Pons (tissue), 1 donor: ENCODE measurements at regions not wholly inside any gene's neighbourhood (a gene's known extent, or its start where the extent isn't known, plus 50 kb on each side); places are given as distances from the start of the nearest gene placed in this dataset.

Experiments used
- DNase-seq: peaks from one replicate; pipeline ENCODE4 v3.0.0-alpha.2; 2016; ENCODE audit warnings: low spot score

DNA sequence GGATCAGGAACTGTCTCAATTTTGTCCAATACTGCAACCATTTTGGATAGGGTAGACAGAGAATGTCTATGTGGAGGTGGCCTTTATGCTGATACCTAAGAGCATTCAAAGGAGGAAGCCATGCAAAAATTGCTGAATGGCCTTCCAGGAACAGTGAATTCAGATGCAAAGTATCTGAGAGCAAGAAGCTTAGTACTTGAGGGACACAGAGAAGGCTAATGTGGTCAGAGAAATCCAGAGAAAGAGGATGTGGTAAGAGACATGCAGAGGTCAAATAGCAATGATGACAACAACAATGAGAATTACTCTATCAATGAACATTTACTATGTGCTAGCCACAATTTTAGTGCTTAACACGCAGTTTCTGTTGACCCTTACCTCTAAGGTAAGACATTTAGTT is 785.6 kb upstream of the KLHL1 start:
- no peak for DNase-seq

DNA sequence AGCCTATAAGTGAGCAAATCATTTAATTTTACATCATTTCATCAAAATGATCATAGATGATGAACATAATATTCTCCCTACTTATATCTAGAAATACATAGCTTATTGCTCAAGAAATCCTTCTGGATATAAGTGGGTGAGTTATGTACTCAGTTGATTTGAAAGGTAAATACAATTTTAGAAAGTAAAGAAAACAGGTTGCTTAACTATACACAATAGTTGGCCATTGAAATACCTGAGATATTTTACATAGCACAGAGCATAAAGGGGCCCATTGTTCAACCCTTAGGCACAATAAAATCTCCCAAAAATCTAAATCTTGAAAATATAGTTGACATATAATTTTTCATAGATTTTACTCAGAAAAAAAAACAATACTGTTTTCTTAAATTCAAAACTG is 782.0 kb upstream of the KLHL1 start:
- no peak for DNase-seq

DNA sequence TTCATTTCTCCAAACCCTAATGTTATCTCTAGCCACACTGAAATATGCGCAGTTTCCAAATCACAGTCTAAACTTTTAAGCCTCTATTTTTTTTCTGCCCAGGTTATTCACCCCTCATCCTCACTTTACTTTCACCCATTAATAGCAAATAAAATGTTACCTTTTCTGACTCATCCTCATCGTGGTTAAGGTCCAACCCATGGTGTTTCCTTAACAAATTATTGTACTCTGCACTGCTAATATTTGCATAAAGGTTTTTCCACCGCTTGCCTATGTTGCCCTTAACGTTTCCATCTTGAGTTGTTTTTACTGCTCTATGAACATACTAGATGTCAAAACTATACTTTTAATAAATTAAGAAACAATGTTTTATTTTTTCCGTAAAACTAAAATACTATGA is 780.9 kb upstream of the KLHL1 start:
- no peak for DNase-seq

DNA sequence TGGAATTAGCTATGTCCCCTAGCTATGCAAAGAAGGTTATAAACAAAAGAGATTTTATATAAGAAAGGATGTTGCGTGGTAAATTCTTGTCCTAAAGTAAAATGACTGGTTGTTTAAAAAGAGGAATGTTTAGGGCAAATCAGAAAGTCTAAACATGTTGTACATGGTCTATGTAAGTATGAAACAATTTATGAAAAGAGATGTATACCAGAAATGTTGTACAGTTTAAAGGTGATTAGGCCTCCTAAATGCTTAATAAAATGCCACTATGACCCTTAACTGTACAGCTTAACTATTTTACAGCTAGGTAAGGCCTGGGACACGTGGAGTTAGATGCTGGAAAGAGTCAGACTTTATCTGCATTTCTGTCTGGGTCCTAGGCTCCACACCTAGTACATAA is 775.9 kb upstream of the KLHL1 start:
- no peak for DNase-seq

DNA sequence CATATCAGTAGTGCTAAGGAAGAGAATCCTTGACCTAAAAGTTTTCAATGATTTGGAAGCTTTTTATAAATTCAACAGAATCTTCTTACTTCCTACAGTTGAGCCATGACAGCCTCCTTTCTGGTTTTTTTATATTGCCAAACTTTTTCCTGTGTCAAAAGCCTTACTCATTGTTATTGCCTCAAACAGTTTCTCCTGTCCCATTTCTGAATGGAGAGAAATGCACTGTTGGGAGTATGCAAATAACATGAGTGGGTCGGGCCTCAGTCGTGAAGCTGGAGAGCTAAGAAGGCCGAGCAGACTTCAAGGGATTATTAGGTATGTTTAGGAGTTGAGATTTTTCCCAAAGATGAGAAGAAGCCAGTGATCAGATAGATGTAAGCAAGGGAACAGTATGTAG is 766.4 kb upstream of the KLHL1 start:
- no peak for DNase-seq

DNA sequence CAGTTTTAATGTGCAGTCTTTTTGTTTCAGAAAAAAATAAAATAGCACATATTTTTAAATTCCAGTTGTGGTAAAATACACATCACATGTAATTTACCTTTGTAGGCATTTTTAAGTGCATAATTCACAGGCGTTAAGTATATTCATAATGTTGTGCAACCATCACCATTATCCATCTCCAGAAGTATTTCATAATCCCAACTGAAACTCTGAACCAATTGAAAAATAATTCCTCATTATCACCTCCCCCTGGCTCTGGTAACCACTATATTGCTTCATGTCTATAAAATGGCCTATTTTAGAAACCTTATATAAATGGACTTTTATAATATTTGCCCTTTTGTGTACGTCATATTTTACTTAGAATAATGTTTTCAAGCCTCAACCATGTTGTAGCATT is 756.5 kb upstream of the KLHL1 start:
- no peak for DNase-seq

DNA sequence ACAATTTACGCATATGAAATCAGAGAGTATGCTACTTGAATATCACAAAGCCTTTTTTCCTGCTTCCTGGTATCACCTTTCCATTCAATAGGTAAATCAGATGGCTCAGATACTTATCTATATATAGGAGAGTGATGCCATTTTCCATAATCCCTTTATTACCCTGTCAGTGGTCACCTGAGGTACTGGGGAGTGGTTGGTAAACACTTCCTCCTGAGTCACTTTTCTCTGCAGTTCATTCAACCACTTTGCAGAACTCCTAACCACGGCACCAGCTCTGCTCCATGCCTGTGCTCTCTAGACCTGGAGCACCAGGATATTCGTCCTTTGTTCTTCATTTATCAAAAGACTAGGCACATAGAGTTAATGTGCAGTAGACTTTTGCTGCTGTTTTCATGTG is 748.5 kb upstream of the KLHL1 start:
- no peak for DNase-seq

DNA sequence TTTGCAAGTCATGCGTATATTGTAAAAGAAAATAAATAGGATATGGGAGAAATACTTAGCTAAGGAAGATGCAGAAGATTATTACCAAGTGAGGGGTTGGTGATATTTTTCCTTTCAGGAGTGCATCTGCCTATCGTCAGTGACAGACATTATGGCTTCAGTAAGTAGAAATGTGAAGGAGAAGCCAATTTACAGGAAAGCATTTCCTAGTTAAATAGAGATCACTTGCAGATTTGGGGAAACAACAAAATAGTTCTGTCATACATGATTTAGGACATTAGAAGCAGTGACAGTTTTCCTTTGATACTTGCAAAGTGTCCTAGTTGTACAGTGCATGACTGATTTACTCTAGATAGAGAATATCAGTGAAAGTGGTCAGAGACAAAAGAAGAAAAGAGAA is 747.8 kb upstream of the KLHL1 start:
- no peak for DNase-seq

DNA sequence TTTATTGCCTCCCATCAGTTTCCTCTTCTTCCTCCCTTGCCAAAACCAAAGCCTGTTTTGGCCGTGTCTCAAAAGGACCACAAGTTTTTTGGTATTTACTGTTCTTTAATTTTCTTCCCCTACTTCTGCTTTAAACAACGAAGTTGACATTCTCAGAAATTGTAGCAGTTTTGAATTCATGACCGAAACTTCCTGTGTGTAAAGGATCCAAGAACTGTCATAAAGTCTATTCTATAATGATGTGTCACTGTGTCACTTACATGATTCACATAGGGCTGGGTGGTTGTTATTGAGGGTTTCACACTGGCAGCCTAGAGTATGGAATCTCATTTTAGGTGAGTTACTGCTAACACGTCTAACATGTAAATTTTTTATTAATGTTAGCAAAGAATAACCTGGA is 741.0 kb upstream of the KLHL1 start:
- DNase-seq = no peak

DNA sequence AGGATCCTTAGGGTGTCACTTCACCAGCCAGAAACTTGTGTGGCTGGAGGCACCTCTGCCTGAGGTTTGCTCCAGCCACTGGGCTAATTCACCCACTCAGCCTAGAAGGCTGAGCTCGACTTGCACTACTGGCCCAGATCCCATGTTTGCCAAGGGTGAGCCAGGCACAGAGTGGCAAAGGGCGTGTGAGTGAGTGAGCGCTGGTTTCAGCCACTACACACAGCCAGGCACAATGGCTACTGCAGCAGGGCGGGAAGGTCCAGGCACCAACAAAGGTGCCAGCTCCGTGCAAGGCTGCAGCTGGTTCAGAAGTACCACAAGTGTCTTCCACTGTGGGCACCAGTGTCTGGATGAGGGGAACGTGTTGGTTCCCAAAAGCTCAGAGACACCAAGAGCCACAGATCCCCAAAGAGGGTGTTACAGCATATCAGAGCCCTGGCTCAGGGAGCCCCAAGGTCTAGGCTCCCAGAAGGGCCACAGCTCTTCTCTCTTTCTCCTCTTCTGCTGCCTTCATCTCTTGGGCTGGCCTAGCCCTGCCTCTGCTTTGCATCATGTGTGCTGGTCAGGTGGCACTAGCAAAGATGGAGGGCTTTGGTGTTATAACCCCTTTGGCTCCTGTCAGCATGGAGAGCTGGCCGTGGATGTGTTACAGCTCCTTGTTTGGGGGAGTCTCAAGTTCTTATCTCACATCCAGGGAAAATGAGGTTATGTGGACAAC is 736.3 kb upstream of the KLHL1 start:
- no peak for DNase-seq

DNA sequence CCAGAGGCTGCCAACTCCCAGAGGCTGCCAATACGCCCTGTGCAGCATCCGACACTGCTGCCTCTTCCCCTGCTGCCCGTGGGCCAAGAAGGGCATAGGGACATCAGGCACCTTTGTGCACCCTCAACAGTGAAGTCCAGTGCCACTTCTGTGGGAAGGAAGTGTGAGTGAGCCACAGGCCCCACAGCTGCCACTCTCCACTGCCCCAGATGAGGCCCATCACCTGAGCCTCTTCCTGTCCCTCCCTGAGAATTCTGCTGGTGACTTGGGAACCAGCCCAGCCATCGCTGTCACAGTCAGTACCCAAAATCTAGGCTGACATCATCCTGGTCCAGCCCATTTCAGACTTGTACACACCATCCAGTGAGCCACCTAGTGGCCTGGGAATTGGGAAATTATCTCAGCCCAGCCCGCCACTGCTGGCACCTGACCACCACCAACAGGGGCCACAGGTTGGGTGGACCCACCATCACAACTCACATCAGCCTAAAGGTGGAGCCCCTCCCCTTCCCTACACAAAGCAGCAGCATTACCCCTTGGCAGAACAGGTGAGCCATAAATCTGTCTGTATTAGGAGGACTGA is 733.9 kb upstream of the KLHL1 start:
- DNase-seq = no peak

DNA sequence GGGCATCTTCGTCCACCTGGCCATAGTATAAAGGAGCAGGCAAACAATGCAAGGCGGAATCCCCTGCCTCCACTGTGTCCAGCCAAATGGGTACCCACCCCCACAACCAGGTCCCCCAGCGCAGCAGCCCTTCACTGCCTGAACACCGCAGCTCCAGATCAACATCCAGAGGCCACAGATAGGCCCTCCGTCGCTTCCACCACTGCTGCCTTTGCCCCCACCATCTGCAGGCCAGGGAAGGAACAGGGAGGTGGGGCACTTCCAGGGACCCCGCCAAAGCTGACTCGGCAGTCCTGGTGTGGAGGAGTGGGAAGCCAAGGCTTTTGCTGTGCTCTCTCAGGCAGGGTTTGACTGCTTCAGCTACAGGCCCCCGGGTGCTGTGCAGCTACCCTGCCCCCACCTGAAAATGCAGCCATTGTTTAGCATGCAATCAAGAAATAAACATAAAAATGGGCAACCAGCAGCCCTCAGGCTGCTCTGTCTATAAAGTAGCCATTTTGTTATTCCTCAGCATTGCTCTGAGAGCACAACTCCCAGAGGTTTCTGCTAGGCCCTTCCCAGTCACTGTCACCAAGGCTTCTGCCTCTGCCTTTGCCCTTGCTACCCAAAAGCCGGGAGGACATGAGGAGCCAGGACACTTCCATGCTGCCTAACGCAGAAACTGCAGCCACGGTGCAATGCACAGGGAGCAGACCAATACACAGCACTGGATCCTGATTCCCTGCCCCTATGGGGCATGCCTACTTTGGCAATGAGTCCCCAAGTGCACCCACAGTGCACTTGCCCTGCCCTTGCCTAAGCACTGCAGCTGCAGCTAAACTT is 733.2 kb upstream of the KLHL1 start:
- no peak for DNase-seq

DNA sequence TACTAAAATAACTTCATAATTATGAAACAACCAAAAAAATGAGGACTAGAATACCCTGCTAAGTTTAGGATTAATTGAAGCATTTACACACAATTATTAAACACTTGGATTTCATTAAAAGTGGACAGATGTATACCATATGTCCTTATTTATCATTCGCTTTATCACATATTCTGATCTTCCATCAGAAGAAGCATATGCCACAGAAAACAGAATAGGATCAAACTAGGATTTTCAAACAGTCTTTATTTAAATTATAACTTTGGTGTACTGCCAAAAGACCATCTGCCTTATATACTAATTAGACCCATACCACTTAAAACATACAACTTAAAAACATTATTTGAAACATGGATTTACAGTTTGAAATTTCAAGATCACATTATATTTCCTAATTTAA is 727.1 kb upstream of the KLHL1 start:
- no peak for DNase-seq

DNA sequence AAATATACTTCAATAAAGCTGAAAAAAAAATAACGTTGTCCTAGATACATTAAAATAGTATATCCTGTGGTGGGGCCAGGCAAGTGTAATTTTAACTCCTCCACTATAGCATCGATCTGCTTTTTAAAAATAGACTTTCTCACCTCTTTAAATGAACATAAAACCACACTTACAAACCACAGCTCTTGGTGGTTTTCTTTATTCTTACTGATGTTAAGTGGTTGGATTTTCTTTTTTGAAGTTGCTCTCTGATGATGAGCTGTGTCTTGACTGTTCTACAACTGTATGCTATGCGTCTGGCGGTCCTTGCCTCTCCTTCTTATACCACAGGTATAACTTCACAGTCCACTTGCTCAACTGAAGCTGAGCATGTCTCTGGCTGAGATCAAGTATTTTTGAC is 721.5 kb upstream of the KLHL1 start:
- DNase-seq = no peak

DNA sequence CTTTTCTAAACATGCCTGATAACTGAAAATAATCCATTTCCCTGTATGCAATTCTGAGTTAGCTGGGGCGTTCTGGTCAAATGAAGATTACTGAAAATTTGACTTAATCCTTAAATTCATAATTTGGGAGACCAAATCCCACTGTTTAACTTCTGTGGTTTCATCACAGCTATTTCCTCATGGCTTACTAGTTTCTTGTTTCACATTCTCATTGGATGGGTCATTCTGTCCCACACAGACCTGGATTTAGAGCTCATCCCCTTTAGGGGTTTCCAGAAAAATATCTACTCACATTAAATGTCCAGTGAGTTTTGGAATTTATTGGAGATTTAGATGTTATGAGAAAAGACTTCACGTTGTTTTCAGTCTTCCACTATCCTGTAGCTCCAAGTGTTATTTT is 709.3 kb upstream of the KLHL1 start:
- no peak for DNase-seq

DNA sequence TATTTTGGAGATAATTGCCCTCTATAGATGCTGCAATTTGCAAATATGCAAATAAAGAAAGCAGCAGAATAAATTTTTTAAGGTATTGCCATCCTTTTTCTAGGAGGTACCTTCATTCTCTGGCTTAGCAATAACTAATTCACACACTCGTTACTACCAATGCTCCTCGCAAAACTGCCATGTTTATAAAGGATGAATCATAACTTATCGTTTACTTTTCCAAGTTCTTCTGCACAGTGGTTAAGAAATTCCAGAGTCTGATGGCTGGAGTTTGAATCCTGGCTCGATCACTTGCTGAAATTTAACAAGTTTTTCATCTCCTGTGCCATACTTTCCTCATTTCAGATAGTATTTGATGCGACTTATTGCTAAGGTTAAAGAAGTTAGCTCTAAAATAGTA is 708.6 kb upstream of the KLHL1 start:
- no peak for DNase-seq

DNA sequence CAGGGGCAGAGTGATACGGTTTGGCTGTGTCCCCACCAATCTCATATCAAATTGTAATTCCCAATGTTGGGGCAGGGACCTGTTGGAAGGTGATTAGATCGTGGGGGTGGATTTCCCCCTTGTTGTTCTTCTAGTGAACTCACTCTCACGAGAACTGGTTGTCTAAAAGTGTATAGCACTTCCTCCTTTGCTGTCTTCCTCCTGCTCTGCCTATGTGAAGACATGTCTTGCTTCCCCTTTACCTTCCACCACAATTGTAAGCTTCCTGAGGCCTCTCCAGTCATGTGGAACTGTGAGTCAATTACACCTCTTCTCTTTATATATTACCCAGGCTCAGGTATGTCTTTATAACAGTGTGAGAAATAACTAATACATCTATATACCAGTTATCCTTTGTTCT is 706.4 kb upstream of the KLHL1 start:
- DNase-seq = no peak

DNA sequence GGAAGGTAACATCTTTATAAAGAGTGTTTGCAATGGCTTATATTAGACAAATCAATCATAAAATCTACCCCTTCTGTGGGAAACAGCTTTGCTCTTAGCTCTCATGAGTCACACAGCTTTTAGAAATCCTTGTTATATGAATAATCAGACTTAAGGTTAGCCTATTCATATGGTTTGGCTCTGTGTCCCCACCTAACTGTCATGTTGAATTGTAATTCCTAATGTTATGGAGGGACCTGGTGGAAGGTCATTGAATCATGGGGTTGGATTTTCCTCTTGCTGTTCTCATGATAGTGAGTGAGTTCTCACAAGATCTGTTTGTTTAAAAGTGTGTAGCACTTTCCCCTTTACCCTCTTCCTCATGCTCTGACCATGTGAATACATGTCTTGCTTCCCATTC is 704.2 kb upstream of the KLHL1 start:
- no peak for DNase-seq

DNA sequence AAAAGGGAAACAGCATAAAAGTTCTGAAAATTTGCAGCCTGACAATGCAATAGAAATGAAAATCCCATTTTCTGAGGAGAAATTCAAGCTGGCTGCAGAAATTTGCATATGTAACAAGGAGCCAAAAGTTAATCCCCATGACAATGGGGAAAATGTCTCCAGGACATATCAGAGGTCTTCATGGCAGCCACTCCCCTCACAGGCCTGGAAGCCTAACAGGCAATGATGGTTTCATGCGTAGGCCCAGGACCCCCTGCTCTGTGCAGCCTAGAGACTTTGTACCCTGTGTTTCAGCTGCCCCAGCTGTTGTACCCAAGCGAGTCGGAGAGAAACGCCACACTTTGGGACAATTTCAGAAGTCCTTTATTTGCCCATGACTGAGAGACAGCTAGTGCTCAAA is 701.3 kb upstream of the KLHL1 start:
- DNase-seq = no peak

DNA sequence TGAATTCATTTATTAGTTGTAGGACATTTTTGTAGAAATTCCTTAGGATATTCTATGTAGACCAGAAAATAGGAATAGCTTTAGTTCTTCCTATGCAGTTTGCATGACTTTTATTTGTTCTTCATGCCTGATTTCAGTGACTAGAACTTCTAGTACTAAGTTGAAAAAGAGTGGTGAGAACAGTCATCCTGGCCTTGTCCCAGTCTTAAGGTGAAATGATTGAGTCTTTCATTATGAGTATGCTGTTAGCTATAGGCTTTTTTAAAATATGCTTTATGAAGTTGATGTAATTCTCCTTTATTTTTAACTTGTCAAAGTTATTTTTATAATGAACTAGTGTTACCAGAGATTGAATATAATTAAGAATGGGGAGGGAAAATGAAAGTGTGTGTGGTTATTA is 690.1 kb upstream of the KLHL1 start:
- DNase-seq = no peak

DNA sequence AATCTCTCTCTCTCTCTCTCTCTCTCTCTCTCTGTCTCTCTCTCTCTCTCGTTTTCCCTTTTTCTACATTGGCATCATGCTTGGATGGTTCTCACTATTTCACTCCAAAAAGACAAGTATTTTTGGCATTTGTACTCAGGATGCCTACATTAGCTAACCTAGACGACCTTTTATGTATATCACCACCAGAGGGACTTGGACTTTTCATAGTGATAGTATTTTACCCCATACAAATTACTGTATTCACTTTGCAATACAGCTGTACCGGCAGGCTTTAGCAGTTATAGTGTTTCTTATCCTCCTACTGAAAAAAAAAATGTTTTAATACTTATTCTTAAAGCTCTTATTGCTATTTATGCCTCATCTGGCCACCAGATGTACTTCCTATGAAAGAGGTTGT is 687.2 kb upstream of the KLHL1 start:
- DNase-seq = no peak

DNA sequence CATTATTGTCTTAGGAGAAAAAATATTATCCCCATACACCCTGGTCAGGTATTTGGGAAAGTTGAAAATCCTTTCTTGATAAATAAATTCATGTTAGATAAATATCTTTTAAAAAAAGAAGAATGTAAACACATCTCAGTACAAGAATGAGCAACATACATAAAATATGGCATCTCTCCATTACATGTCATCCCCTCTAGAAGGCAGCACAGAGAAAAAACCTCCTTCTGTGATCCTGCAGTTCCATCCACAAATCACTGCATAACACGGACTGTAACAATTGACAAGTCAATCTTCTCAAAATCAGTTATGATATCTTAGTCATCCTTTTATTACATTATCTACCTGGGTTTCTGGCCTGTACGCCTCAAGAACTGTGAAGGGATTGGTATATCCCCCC is 683.9 kb upstream of the KLHL1 start:
- no peak for DNase-seq

DNA sequence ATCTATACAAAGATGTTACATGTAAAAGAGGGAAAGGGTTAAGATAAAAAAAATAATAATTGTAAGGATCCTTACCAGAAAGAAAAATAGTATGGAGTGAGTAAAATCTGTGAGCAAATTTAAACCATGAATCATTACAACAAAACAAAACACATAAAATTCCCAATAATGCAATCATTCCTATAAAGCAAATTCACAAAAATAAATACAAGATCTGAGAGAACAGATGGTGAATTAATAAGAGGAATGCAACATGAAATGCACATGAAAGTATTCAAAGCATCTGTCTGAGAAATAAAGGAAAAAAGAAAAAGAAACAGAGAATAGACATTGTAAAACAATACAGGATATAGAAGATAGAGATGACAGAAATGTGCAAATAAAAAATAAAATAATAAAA is 681.5 kb upstream of the KLHL1 start:
- no peak for DNase-seq

DNA sequence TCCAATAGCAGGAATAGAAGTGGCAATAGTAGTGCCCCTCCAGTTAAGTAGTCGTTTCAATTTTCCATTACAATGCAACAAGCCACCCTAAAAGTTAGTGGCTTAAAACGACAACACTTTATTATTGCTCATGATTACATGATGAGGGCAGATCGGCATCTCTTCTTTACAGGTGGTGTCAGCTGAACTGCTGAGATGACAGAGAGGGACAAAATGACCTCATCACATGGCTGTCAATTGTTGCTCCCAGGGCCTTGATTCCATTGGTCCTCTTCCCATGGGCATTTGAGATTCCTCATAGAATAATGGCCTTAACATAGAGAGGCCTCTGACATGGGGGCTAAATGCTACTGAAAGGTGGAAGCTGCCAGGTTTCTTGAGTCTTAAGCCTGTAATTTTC is 679.8 kb upstream of the KLHL1 start:
- no peak for DNase-seq
